ENCODE measurements at regions not wholly inside any gene's neighbourhood (a gene's known extent, or its start where the extent isn't known, plus 50 kb on each side); places are given as distances from the start of the nearest gene placed in this dataset.

- Histone ChIP-seq H3K27me3 (replicated peaks; ENCODE audit: control insufficient read depth, insufficient read depth, low read length) (0 out of 2 replicates have a peak, but pooled peaks cover 2% of the 10 kb centered on the region), H3K4me3 (replicated peaks; ENCODE audit: low read depth, low read length) (no peak overlapping the region), H3K36me3 (ENCODE audit: control insufficient read depth, insufficient read depth, low read length) (no peaks in the 10 kb centered on the region)
- TF ChIP-seq CTCF (IDR thresholded peaks at IDR 0.05; ENCODE audit: insufficient read depth, low read length, poor library complexity, severe bottlenecking), result no peak
- no peak for DNase-seq (ENCODE audit: extremely low read depth, insufficient read length)
These were observed 115.8 kb upstream of the ARHGAP20 start for GRCh38 chr11:110828086-110828485.

GRCh38 chr11:110827276-110827675 lies 115.0 kb upstream of the ARHGAP20 start:
- no peaks in the 10 kb centered on the region for H3K36me3 ChIP-seq (ENCODE audit: control insufficient read depth, insufficient read depth, low read length)
- H3K27me3 ChIP-seq (replicated peaks; ENCODE audit: control insufficient read depth, insufficient read depth, low read length), result 0 out of 2 replicates have a peak, but pooled peaks cover under 1% of the 10 kb centered on the region
- no peak for DNase-seq (ENCODE audit: extremely low read depth, insufficient read length)
- no peak for TF ChIP-seq CTCF (IDR thresholded peaks at IDR 0.05; ENCODE audit: insufficient read depth, low read length, poor library complexity, severe bottlenecking)
- H3K4me3 ChIP-seq (replicated peaks; ENCODE audit: low read depth, low read length), result no peak overlapping the region

- TF ChIP-seq CTCF (IDR thresholded peaks at IDR 0.05; ENCODE audit: insufficient read depth, low read length, poor library complexity, severe bottlenecking), result no peak
- Histone ChIP-seq H3K36me3 (ENCODE audit: control insufficient read depth, insufficient read depth, low read length) (no peaks in the 10 kb centered on the region), H3K27me3 (replicated peaks; ENCODE audit: control insufficient read depth, insufficient read depth, low read length) (no peaks in the 10 kb centered on the region; the same call in 1 of the 2 replicates), H3K4me3 (replicated peaks; ENCODE audit: low read depth, low read length) (no peak overlapping the region)
- no peak for DNase-seq (ENCODE audit: extremely low read depth, insufficient read length)
These were observed 112.8 kb upstream of the ARHGAP20 start for GRCh38 chr11:110824912-110825620.

GRCh38 chr11:110818032-110818687 lies 105.9 kb upstream of the ARHGAP20 start:
- no peak for TF ChIP-seq CTCF (IDR thresholded peaks at IDR 0.05; ENCODE audit: insufficient read depth, low read length, poor library complexity, severe bottlenecking)
- H3K36me3 ChIP-seq (ENCODE audit: control insufficient read depth, insufficient read depth, low read length), result no peaks in the 10 kb centered on the region
- no peaks in the 10 kb centered on the region; the same call in 1 of the 2 replicates for H3K27me3 ChIP-seq (replicated peaks; ENCODE audit: control insufficient read depth, insufficient read depth, low read length)
- DNase-seq (ENCODE audit: extremely low read depth, insufficient read length), result no peak
- no peak overlapping the region for H3K4me3 ChIP-seq (replicated peaks; ENCODE audit: low read depth, low read length)

GRCh38 chr11:110812086-110812733 lies 100.0 kb upstream of the ARHGAP20 start:
- Histone ChIP-seq H3K4me3 (replicated peaks; ENCODE audit: low read depth, low read length) (no peak overlapping the region), H3K36me3 (ENCODE audit: control insufficient read depth, insufficient read depth, low read length) (no peaks in the 10 kb centered on the region), H3K27me3 (replicated peaks; ENCODE audit: control insufficient read depth, insufficient read depth, low read length) (no peaks in the 10 kb centered on the region)
- no peak for DNase-seq (ENCODE audit: extremely low read depth, insufficient read length)
- TF ChIP-seq CTCF (IDR thresholded peaks at IDR 0.05; ENCODE audit: insufficient read depth, low read length, poor library complexity, severe bottlenecking), result no peak
